AG10803 (cell line): ENCODE measurements at regions not wholly inside any gene's neighbourhood (a gene's known extent, or its start where the extent isn't known, plus 50 kb on each side); places are given as distances from the start of the nearest gene placed in this dataset.
"Not testable (repeated sequence)": the region's sequence is repeated elsewhere in the genome, so short reads cannot be mapped to it uniquely, and the experiment has no call there.

Experiments used
- DNase-seq: peaks from one replicate; pipeline ENCODE4 v3.0.0; 2010; ENCODE audit warnings: low read depth
- H3K4me3 ChIP-seq: 2 replicates; pipeline ENCODE4 v1.5.1; 2011; ENCODE audit warnings: mild to moderate bottlenecking, low read length, control low read depth
- CTCF ChIP-seq: conservative IDR thresholded peaks from 2 replicates; pipeline ENCODE4 v1.5.1; 2011; ENCODE audit warnings: mild to moderate bottlenecking, low read length, control low read depth, inconsistent platforms

- no peak for DNase-seq
- no peak for TF ChIP-seq CTCF
- H3K4me3 ChIP-seq = no peak overlapping the region
Measured at GRCh38 chr14:97143011-97143410, 345.8 kb downstream of the VRK1 start.

- DNase-seq = no peak
- no peak for TF ChIP-seq CTCF
- H3K4me3 ChIP-seq = no peak overlapping the region
Measured at GRCh38 chr14:97143456-97143855, 346.3 kb downstream of the VRK1 start.

- DNase-seq, H3K4me3 ChIP-seq: not testable (repeated sequence)
Measured at GRCh38 chr14:97148021-97148420, 350.8 kb downstream of the VRK1 start.

- H3K4me3 ChIP-seq = no peak overlapping the region
- TF ChIP-seq CTCF = no peak
- DNase-seq = no peak
Measured at GRCh38 chr14:97149775-97150174, 352.6 kb downstream of the VRK1 start.

- DNase-seq = no peak
- no peak overlapping the region for H3K4me3 ChIP-seq
- TF ChIP-seq CTCF = no peak
Measured at GRCh38 chr14:97153527-97153926, 356.3 kb downstream of the VRK1 start.

- H3K4me3 ChIP-seq = no peak overlapping the region
- TF ChIP-seq CTCF = no peak
- no peak for DNase-seq
Measured at GRCh38 chr14:97155320-97155719, 358.1 kb downstream of the VRK1 start.

GRCh38 chr14:97155814-97156213 lies 358.6 kb downstream of the VRK1 start:
- H3K4me3 ChIP-seq = no peak overlapping the region
- no peak for DNase-seq
- no peak for TF ChIP-seq CTCF

GRCh38 chr14:97156705-97157104 lies 359.5 kb downstream of the VRK1 start:
- H3K4me3 ChIP-seq = no peak overlapping the region
- DNase-seq = no peak
- TF ChIP-seq CTCF = no peak
